Uterus (tissue), 2 donors: ENCODE measurements at regions not wholly inside any gene's neighbourhood (a gene's known extent, or its start where the extent isn't known, plus 50 kb on each side); places are given as distances from the start of the nearest gene placed in this dataset.

Source experiments
- POLR2A ChIP-seq, 2 donors: fragments of 450-650 bp; IDR thresholded peaks; one replicate each; pipeline ENCODE4 v1.6.1; 2016; ENCODE audit warnings: antibody characterized with exemption in 2 of 2, mild to moderate bottlenecking in 1 of 2, moderate library complexity in 1 of 2
- TF ChIP-seq, protein P1 (sequence below), 4 experiments: fragments of 200-600 bp in 2 of 4; fragments of 450-650 bp in 2 of 4; sonication (generic) in 2 of 4; IDR thresholded peaks; one replicate each; pipeline ENCODE4 v1.5.1; 2016 to 2019; ENCODE audit warnings: antibody characterized with exemption in 4 of 4, mild to moderate bottlenecking in 2 of 4, moderate library complexity in 1 of 4

- TF ChIP-seq, protein P1, sequence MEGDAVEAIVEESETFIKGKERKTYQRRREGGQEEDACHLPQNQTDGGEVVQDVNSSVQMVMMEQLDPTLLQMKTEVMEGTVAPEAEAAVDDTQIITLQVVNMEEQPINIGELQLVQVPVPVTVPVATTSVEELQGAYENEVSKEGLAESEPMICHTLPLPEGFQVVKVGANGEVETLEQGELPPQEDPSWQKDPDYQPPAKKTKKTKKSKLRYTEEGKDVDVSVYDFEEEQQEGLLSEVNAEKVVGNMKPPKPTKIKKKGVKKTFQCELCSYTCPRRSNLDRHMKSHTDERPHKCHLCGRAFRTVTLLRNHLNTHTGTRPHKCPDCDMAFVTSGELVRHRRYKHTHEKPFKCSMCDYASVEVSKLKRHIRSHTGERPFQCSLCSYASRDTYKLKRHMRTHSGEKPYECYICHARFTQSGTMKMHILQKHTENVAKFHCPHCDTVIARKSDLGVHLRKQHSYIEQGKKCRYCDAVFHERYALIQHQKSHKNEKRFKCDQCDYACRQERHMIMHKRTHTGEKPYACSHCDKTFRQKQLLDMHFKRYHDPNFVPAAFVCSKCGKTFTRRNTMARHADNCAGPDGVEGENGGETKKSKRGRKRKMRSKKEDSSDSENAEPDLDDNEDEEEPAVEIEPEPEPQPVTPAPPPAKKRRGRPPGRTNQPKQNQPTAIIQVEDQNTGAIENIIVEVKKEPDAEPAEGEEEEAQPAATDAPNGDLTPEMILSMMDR (IDR thresholded peaks at IDR 0.05) = no peak
- TF ChIP-seq POLR2A (IDR thresholded peaks at IDR 0.05) = no peak
Observed at GRCh38 chr9:36739373-36740116, 166.8 kb downstream of the MELK start.
